Liver (tissue), 8 donors: ENCODE measurements at regions not wholly inside any gene's neighbourhood (a gene's known extent, or its start where the extent isn't known, plus 50 kb on each side); places are given as distances from the start of the nearest gene placed in this dataset.

Source experiments
- DNase-seq: peaks from one replicate; pipeline ENCODE4 v3.0.0-alpha.2; 2017; ENCODE audit warnings: low spot score
- H3K27ac ChIP-seq, 2 donors: one replicate each; pipeline ENCODE4 v1.7.0; 2013; ENCODE audit warnings: inconsistent platforms in 2 of 2, low read length in 2 of 2, control low read depth in 1 of 2, low read depth in 1 of 2, mild to moderate bottlenecking in 1 of 2
- H3K27me3 ChIP-seq, 4 donors: one replicate each; pipeline versions ENCODE4 v1.6.1 to v1.7.0; 2013; ENCODE audit warnings: low read length in 3 of 4, inconsistent platforms in 1 of 4, mild to moderate bottlenecking in 1 of 4, moderate library complexity in 1 of 4; ENCODE audit not compliant: control insufficient read depth in 4 of 4, insufficient read depth in 4 of 4
- H3K36me3 ChIP-seq, 4 donors: one replicate each; pipeline versions ENCODE4 v1.6.1 to v1.7.0; 2013; ENCODE audit warnings: low read length in 3 of 4, mild to moderate bottlenecking in 3 of 4, low read depth in 1 of 4, moderate library complexity in 1 of 4; ENCODE audit not compliant: control insufficient read depth in 4 of 4, insufficient read depth in 3 of 4
- H3K4me1 ChIP-seq, 4 donors: one replicate each; pipeline versions ENCODE4 v1.6.1 to v1.7.0; 2013; ENCODE audit warnings: low read length in 3 of 4, mild to moderate bottlenecking in 3 of 4, moderate library complexity in 1 of 4; ENCODE audit not compliant: control insufficient read depth in 4 of 4, insufficient read depth in 4 of 4
- H3K4me3 ChIP-seq, 3 donors: one replicate each; pipeline versions ENCODE4 v1.6.1 to v1.7.0; 2013; ENCODE audit warnings: low read length in 3 of 3, control low read depth in 1 of 3, low read depth in 1 of 3, mild to moderate bottlenecking in 1 of 3
- H3K9ac ChIP-seq, 2 donors: one replicate each; pipeline ENCODE4 v1.7.0; 2013; ENCODE audit warnings: low read length in 2 of 2, mild to moderate bottlenecking in 2 of 2, moderate library complexity in 2 of 2, control low read depth in 1 of 2, low read depth in 1 of 2
- H3K9me3 ChIP-seq, 4 donors: one replicate each; pipeline versions ENCODE4 v1.6.1 to v1.7.0; 2013; ENCODE audit warnings: low read length in 3 of 4; ENCODE audit not compliant: control insufficient read depth in 4 of 4
- ATF3 ChIP-seq: IDR thresholded peaks from 2 replicates; pipeline ENCODE4 v1.6.1; 2016; ENCODE audit warnings: antibody characterized with exemption
- EGR1 ChIP-seq, 2 donors: IDR thresholded peaks; 2 replicates each; pipeline ENCODE4 v1.6.1; 2016 to 2018; ENCODE audit warnings: antibody characterized with exemption in 2 of 2, low read depth in 2 of 2
- FOXA1 ChIP-seq: IDR thresholded peaks from 2 replicates; pipeline ENCODE4 v1.6.1; 2016; ENCODE audit warnings: antibody characterized with exemption
- FOXA2 ChIP-seq: IDR thresholded peaks from 2 replicates; pipeline ENCODE4 v1.6.1; 2016; ENCODE audit warnings: antibody characterized with exemption
- GABPA ChIP-seq, 2 donors: IDR thresholded peaks in 1 of 2; conservative IDR thresholded peaks in 1 of 2; 2 replicates each; pipeline ENCODE4 v1.6.1; 2016; ENCODE audit warnings: antibody characterized with exemption in 2 of 2, mild to moderate bottlenecking in 1 of 2, moderate library complexity in 1 of 2
- HNF4A ChIP-seq, 2 donors: conservative IDR thresholded peaks; 2 replicates each; pipeline ENCODE4 v1.6.1; 2016; ENCODE audit warnings: antibody characterized with exemption in 2 of 2, mild to moderate bottlenecking in 2 of 2
- HNF4G ChIP-seq: IDR thresholded peaks from 2 replicates; pipeline ENCODE4 v1.6.1; 2016; ENCODE audit warnings: antibody characterized with exemption
- JUND ChIP-seq, 2 donors: IDR thresholded peaks; 2 replicates each; pipeline ENCODE4 v1.6.1; 2016; ENCODE audit warnings: antibody characterized with exemption in 2 of 2
- MAX ChIP-seq: IDR thresholded peaks from 2 replicates; pipeline ENCODE4 v1.6.1; 2016; ENCODE audit warnings: antibody characterized with exemption
- NR2F2 ChIP-seq: IDR thresholded peaks from 2 replicates; pipeline ENCODE4 v1.6.1; 2016; ENCODE audit warnings: antibody characterized with exemption
- RAD21 ChIP-seq, 2 donors: IDR thresholded peaks; 2 replicates each; pipeline ENCODE4 v1.6.1; 2016; ENCODE audit warnings: antibody characterized with exemption in 2 of 2, mild to moderate bottlenecking in 2 of 2
- RXRA ChIP-seq, 2 donors: IDR thresholded peaks; 2 replicates each; pipeline ENCODE4 v1.6.1; 2017 to 2018; ENCODE audit warnings: antibody characterized with exemption in 2 of 2, mild to moderate bottlenecking in 1 of 2
- SP1 ChIP-seq: IDR thresholded peaks from 2 replicates; pipeline ENCODE4 v1.6.1; 2018; ENCODE audit warnings: antibody characterized with exemption, mild to moderate bottlenecking
- TAF1 ChIP-seq: conservative IDR thresholded peaks from 2 replicates; pipeline ENCODE4 v1.6.1; 2016; ENCODE audit warnings: antibody characterized with exemption, mild to moderate bottlenecking
- YY1 ChIP-seq: IDR thresholded peaks from 2 replicates; pipeline ENCODE4 v1.6.1; 2016; ENCODE audit warnings: antibody characterized with exemption, mild to moderate bottlenecking
- ZBTB33 ChIP-seq: IDR thresholded peaks from 2 replicates; pipeline ENCODE4 v1.6.1; 2016; ENCODE audit warnings: antibody characterized with exemption
- WGBS: extraction: QIAGEN DNeasy Blood & Tissue Kit; methylation state at CpG from one replicate; pipeline ENCODE4 v1.1.7; 2013; 5-methylcytosine and 5-hydroxymethylcytosine counted together
- TF ChIP-seq, protein P1 (sequence below): IDR thresholded peaks from 2 replicates; pipeline ENCODE4 v1.6.1; 2016; ENCODE audit warnings: antibody characterized with exemption, mild to moderate bottlenecking
- TF ChIP-seq, protein P2 (sequence below): fragments of 150-350 bp; IDR thresholded peaks from 2 replicates; pipeline ENCODE4 v1.5.1; 2017; ENCODE audit warnings: improper control_type of control experiment, low read depth, low read length; ENCODE audit not compliant: missing input control
- donor health status: healthy.
- donor health status: healthy.
- donor health status: healthy.
- donor health status: healthy.
- donor health status: healthy.

DNA sequence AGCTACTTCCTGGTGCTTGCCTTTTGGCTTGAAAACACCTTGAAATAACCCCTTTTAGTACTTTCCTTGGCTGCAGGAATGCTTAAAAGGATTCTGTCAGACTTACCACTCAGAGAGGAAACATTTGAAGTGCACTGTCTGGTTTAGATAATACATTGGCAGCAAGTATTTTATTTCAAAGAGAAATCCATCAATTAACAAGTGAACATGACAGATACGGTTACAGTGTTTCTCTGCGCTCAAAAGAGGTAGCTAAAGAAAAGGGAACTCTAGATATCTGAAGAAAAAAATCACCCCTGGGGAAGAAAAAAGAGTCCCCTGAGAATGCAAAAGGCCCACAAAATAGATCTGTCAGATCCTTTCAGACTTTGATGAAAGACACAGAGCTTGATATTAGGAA is 421.9 kb downstream of the LRFN5 start:
- Histone ChIP-seq H3K4me1 (no peaks in the 10 kb centered on the region), H3K27ac (no peak overlapping the region), H3K9me3 (no peaks in the 10 kb centered on the region), H3K27me3 (no peaks in the 10 kb centered on the region), H3K4me3 (no peak overlapping the region), H3K36me3 (no peaks in the 10 kb centered on the region), H3K9ac (no peak overlapping the region)
- TF ChIP-seq HNF4A (conservative IDR thresholded peaks at IDR 0.05) = no peak
- no peak for TF ChIP-seq FOXA1
- TF ChIP-seq ATF3 = no peak
- no peak for TF ChIP-seq NR2F2
- DNase-seq = no peak
- 75% methylated on average over 2 of the region's 2 CpGs for WGBS

GRCh38 chr14:42027271-42027670 is 420.6 kb downstream of the LRFN5 start:
- no peak overlapping the region for H3K9ac ChIP-seq
- DNase-seq = no peak
- no peak overlapping the region for H3K27ac ChIP-seq
- H3K4me1 ChIP-seq = no peaks in the 10 kb centered on the region
- WGBS = 75% methylated on average over 3 of the region's 3 CpGs
- H3K36me3 ChIP-seq = no peaks in the 10 kb centered on the region
- no peaks in the 10 kb centered on the region for H3K27me3 ChIP-seq
- TF ChIP-seq TAF1 (no peak), HNF4G (no peak), ZBTB33 (no peak), EGR1 (IDR thresholded peaks at IDR 0.05; ENCODE audit: low read depth in 2 of 2) (no peak), JUND (IDR thresholded peaks at IDR 0.05) (no peak), FOXA1 (no peak), HNF4A (conservative IDR thresholded peaks at IDR 0.05) (no peak), RAD21 (IDR thresholded peaks at IDR 0.05) (no peak), GABPA (IDR thresholded peaks at IDR 0.05 in 1 of 2, conservative IDR thresholded peaks at IDR 0.05 in 1 of 2) (no peak), NR2F2 (no peak), RXRA (IDR thresholded peaks at IDR 0.05) (no peak), SP1 (no peak), MAX (no peak), YY1 (no peak), FOXA2 (no peak), ATF3 (no peak)
- TF ChIP-seq, protein P1, sequence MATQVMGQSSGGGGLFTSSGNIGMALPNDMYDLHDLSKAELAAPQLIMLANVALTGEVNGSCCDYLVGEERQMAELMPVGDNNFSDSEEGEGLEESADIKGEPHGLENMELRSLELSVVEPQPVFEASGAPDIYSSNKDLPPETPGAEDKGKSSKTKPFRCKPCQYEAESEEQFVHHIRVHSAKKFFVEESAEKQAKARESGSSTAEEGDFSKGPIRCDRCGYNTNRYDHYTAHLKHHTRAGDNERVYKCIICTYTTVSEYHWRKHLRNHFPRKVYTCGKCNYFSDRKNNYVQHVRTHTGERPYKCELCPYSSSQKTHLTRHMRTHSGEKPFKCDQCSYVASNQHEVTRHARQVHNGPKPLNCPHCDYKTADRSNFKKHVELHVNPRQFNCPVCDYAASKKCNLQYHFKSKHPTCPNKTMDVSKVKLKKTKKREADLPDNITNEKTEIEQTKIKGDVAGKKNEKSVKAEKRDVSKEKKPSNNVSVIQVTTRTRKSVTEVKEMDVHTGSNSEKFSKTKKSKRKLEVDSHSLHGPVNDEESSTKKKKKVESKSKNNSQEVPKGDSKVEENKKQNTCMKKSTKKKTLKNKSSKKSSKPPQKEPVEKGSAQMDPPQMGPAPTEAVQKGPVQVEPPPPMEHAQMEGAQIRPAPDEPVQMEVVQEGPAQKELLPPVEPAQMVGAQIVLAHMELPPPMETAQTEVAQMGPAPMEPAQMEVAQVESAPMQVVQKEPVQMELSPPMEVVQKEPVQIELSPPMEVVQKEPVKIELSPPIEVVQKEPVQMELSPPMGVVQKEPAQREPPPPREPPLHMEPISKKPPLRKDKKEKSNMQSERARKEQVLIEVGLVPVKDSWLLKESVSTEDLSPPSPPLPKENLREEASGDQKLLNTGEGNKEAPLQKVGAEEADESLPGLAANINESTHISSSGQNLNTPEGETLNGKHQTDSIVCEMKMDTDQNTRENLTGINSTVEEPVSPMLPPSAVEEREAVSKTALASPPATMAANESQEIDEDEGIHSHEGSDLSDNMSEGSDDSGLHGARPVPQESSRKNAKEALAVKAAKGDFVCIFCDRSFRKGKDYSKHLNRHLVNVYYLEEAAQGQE = no peak
- TF ChIP-seq, protein P2, sequence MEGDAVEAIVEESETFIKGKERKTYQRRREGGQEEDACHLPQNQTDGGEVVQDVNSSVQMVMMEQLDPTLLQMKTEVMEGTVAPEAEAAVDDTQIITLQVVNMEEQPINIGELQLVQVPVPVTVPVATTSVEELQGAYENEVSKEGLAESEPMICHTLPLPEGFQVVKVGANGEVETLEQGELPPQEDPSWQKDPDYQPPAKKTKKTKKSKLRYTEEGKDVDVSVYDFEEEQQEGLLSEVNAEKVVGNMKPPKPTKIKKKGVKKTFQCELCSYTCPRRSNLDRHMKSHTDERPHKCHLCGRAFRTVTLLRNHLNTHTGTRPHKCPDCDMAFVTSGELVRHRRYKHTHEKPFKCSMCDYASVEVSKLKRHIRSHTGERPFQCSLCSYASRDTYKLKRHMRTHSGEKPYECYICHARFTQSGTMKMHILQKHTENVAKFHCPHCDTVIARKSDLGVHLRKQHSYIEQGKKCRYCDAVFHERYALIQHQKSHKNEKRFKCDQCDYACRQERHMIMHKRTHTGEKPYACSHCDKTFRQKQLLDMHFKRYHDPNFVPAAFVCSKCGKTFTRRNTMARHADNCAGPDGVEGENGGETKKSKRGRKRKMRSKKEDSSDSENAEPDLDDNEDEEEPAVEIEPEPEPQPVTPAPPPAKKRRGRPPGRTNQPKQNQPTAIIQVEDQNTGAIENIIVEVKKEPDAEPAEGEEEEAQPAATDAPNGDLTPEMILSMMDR = no peak
- H3K4me3 ChIP-seq = no peak overlapping the region
- H3K9me3 ChIP-seq = no peaks in the 10 kb centered on the region
